Limb (tissue), 2 donors: ENCODE measurements at regions not wholly inside any gene's neighbourhood (a gene's known extent, or its start where the extent isn't known, plus 50 kb on each side); places are given as distances from the start of the nearest gene placed in this dataset.
A peak's percentile ranks its signal among the peaks of the same experiment; 100 is the strongest.

Source experiments
- DNase-seq, 2 donors: peaks; one replicate each; pipeline ENCODE4 v3.0.0-alpha.2; 2016; ENCODE audit errors: extremely low spot score in 2 of 2

DNA sequence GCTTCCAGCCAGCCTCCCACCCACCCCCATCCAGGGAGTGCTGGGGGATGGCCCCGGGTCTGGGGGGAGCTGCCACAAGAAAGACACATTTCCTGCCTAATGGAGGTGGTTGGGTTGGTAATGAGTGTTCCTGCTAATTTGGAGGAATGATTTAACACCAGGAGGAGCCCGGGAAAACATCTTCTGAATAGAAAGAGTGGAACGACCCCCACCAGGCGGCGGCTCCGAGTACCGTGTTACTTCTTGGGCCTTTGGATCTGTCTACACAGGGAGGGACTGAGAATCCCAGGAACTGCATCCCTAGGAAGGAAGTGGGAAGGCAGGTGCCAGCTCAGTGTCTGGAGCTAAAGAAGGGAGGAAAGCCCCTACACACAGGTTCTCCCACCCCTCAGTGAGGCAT lies 64.6 kb downstream of the TSPAN17 start:
- no peak for DNase-seq

DNA sequence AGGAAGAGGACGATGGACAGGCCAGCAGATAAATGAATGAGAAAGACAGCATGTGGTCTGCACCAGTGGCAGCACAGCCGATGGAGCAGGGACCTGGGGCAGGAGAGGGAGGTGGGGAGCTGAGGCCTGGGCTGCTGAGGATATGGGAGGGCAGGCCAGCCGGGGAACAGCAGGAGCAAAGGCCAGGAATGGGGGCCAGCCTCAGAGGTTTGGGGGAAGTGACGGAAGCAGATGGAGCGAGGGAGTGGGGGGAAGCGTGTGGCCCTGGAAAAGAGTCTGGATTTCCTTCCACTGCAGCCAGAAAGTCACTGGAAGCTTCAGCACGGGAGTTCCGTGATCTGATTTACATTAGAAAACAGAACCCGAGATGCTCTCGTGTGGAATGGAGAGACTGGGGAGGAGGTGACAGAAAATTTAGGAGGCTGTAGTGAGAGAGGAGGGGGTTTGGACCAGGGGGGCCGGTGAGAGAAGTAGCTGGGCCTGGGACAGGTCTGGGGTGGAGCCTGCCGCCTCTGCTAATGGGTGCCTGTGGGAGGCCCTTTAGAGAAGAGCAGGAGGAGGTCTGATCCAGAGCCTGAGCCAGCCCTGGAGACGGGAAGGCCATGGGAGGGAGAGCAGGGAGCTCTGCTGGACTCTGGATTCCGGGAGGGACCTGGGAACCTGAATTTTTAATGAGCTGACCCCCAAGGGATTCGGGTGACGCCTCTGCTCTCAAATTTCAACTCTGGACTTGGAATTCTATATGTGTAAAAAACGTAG lies 65.4 kb downstream of the TSPAN17 start:
- no peak for DNase-seq

GRCh38 chr5:176713409-176713808 lies 66.1 kb downstream of the TSPAN17 start:
- DNase-seq: no peak

- no peak for DNase-seq
Observed at GRCh38 chr5:176714067-176714466, 66.8 kb downstream of the TSPAN17 start.

DNA sequence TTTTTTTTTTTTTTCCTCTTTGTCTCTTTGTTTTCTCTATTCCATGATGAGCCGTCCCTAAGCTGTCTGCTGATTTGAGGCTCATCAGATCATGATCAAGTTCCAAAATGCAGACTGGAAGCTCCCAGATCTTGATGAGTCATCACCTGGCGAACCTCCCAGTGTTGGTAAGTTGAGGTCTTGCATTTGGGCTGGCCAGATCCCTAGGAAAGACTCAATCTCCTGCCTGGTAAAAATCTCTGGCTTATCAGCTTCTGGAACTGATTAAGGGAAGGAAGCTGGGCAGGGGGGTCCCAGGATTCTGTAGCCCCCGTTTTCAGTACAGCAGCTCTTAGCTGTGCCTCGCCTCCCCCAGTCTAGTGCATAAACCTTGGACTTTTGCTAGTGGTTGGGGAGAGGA lies 69.0 kb downstream of the TSPAN17 start:
- no peak for DNase-seq

DNA sequence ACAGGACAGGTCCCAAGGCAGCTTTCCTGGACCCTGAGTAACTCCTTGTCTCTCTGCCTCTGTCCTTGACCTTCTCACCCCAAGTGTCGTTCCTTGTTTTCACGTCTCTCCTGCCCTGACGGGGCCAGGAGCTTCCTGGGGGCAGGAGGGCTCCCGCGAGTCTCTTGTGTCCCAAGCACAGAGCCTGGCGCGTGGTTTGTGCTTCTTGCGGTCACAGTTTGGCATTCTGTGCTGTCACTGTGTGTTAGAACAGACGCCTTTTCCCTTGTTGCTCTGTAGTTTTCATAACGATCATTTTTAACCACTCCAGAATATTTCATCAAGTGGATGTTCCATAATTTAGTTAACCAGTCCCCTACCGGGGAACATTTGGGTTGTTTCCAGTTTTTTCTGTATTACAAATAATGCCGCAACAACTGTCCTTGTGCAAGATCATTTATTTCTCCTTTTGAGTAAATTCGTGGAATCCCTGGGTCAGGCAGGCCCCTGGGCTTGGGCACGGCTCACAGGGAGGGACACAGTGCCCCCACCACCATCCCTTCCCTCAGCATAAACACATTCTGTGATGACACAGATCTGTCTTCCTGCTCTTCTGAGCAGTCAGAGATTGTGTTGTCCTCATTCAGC lies 71.9 kb downstream of the TSPAN17 start:
- no peak for DNase-seq

GRCh38 chr5:176721509-176721908 lies 74.2 kb downstream of the TSPAN17 start:
- no peak for DNase-seq

- DNase-seq: no peak
Observed at GRCh38 chr5:176722757-176723156, 75.5 kb downstream of the TSPAN17 start.

DNA sequence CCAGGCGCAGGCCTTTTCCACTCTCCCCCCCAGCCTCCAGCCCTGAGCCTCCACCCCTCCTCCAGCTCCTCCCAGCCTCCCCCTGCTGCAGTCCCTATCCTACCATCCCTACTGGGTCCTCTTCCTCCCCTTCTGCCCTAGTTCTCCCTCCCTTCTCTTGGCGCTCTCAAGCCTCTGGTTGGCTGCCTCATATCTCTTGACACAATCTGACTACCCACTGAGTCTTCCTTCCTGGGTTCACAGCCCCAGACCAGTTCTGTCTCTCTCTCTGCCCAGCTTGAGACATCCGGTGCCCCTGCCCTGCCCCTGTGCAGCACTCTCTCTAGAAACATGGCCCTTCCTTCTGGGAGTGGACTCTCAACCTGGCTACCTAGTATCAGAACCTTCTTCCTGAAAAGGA lies 76.2 kb downstream of the TSPAN17 start:
- no peak for DNase-seq

DNA sequence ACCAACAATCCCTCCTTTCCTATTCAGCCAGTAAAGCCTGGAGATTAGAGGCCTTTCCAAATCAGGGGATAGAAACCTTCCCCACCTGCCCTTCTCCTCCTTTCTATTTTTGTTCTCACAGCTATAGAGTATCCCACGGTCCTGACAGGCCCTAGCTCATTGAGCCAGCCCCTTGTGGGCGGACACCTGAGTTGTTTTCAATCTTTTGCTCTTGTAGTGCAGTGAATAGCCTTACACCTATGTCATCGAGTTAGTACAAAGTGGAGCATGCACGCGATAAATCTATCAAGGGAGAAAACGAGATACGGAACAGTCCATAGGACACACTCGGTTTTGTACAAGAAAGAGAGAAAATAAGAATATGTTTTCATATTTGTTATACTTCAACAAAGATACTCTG lies 77.2 kb downstream of the TSPAN17 start:
- DNase-seq: no peak

GRCh38 chr5:176725521-176726280 lies 78.4 kb downstream of the TSPAN17 start:
- no peak for DNase-seq

DNA sequence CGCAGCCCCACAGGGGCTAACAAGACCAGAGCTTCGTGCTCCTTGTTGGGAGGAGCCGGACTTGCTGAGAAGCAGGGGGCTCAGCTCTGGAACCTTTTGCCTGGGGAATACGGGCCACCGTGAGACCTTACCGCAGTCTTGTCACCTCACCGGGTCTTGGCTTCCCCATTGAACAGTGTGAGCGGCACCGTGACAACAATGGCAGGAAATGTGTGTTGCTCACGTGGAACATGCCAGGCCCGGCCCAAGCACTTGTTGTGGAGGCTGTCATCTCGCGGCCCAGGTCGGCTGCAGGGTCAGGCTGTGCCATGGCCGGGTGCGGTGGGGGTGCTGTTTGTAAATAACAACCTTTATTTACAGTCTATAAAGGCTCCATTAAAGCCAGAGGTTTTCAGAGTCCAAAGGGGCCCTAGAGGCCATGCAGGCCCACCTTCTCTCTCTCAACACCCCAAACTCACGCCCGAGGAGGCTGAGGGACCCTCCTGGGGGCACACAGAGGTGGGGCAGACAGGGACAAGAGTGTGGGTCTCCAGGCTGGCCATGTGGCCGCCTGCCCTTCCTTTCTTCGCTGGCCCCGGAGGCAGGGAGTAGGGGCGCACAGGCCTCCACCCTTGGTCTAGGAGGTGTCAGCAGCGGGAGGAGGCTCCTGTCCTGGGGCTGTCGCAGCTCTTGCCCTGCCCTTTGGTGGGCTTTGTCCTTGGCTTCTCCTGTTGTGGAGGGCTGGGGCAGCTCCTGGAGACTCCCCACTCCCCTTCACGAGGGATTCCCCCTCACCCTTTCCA lies 79.7 kb downstream of the TSPAN17 start:
- no peak for DNase-seq

GRCh38 chr5:176727528-176727900 lies 80.2 kb downstream of the TSPAN17 start:
- no peak for DNase-seq

DNA sequence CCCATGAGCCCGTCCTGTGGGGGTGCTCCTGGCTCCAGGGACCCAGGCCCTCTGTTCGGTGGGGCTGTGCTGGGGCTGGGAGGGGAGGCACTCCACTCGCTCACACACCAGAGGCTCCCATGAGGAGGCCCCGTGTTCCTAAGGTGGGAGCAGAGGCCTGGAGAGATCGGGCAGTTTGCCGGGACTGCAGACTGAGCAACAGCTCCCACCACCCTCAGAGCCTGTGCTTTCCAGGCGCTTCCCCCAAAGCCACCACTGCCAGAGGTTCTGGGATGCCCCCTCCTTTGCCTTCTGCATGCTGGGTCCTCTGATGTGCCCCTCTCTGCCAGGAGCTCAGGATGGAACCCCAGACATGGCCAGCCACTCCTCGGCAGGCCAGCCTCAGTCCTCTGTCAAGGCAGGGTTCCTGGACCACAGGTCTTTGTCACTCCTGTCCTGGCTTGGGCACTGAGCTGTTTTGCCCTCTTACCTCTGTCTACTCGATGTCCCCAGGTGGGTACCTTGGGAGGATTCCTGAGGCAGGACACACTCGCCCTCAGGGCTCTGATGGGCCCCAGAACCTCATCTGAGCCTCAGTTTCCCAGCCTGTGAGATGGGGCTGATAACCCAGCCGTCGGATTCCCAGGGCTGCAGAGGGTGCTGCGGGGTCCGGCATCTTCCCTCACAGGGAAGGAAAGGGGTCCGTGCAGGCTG lies 80.8 kb downstream of the TSPAN17 start:
- DNase-seq: no peak

- DNase-seq: no peak
Observed at GRCh38 chr5:176728831-176729251, 81.5 kb upstream of the UNC5A start.

DNA sequence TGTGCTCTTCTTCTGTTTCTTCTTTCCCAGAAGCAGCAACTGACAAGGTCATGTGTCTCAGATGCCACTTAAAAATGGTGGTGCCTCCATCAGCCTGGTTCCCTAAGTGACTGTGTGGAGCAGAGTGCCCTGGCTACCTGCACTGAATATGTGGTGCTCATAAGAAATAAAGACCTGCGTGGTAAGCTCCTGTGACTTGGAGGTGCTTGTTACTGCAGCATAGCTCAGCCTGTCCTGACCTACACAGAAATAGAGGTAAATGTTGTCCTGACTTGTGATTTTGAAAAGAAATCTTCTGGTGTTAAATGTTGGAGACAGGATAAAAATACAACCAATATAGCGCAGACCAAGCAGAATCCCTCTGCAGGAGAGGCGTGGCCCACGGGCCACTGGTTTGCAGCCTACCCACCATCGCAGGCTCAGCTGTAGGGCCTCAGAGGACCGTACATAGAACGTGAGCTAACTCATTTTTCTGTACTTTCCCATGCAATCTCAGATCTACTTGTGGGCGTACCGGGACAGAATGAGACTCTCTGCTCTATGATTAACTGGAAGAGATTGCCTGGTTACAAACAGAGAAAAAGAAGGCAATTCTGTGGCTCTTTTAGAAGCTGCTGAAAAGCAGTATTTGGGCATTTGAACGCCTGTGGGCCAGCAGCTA lies 79.4 kb upstream of the UNC5A start:
- DNase-seq: no peak

GRCh38 chr5:176731506-176732160 lies 78.7 kb upstream of the UNC5A start:
- DNase-seq: no peak

GRCh38 chr5:176732306-176732705 lies 78.1 kb upstream of the UNC5A start:
- DNase-seq: peak in 1 of 2 donors; percentile 17

DNA sequence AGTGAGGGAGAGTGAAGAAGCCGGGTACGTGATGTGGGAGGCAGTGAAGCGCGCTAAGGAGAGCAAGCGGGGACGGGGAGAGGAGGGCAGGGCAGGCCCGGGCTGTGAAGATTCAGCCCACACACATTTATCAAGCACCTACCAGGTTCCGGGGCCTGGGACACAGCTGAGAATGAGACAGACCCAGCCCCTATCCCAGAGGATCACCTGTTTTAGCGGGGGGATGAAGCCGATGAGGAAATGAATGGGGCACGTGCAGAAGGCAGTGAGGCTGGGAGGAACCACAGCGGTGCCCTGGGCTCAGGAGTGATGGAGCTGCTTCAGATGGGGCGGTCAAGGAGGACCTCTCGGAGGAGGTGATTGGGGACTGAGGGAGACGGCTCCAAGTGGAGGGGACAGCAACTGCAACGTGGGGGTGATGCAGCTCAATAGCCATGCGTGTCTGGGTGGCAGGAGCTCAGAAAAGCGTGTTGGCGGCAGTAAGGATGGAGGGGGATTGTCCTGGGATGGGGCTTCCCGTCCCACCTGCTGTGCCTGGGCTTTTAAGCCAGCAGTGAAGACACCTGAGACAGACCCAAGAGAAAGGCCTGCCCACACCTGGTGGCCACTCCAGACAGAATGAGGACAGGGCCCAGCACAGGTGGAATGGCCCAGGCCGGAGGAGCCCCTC lies 77.5 kb upstream of the UNC5A start:
- DNase-seq: peak in 1 of 2 donors; percentile 12
